Activated B cell treated with CpG ODN at 0.5 μM for 24 hours (primary cell): ENCODE measurements at regions not wholly inside any gene's neighbourhood (a gene's known extent, or its start where the extent isn't known, plus 50 kb on each side); places are given as distances from the start of the nearest gene placed in this dataset.

Experiments
- ATAC-seq: fragments of 200-7000 bp; cut with Tn5 transposase; one replicate; pipeline ENCODE4 v1.10.0; 2021; ENCODE audit warnings: low read depth, mild to moderate bottlenecking, moderate library complexity
- CTCF ChIA-PET: fragments of 350-600 bp; sonication (Branson Sonifier 250); formaldehyde crosslinking; loops from one replicate; lab custom pipeline; 2021; ENCODE audit warnings: antibody characterized with exemption; lab: Charles Lee
- POLR2A ChIA-PET: fragments of 350-600 bp; sonication (Branson Sonifier 250); formaldehyde crosslinking; loops from one replicate; lab custom pipeline; 2021; ENCODE audit warnings: antibody characterized with exemption; lab: Charles Lee
- DNase-seq: peaks from one replicate; pipeline ENCODE4 v3.0.0; 2022
- H3K27ac Mint-ChIP-seq: one replicate; pipeline ENCODE4 v1.8.0; 2020; ENCODE audit warnings: mixed read lengths
- H3K27me3 Mint-ChIP-seq: one replicate; pipeline ENCODE4 v1.8.0; 2021; ENCODE audit warnings: mixed read lengths
- H3K36me3 Mint-ChIP-seq: one replicate; pipeline ENCODE4 v1.8.0; 2021; ENCODE audit warnings: low read depth, mixed read lengths
- H3K4me1 Mint-ChIP-seq: one replicate; pipeline ENCODE4 v1.8.0; 2021; ENCODE audit warnings: mixed read lengths
- H3K4me3 Mint-ChIP-seq: one replicate; pipeline ENCODE4 v1.8.0; 2020; ENCODE audit warnings: mild to moderate bottlenecking, mixed read lengths
- H3K9me3 Mint-ChIP-seq: one replicate; pipeline ENCODE4 v1.8.0; 2020; ENCODE audit warnings: mixed read lengths
- CTCF ChIP-seq: fragments of 200-600 bp; IDR thresholded peaks from one replicate; pipeline ENCODE4 v1.8.0; 2022; ENCODE audit warnings: antibody characterized with exemption, mild to moderate bottlenecking
- intact Hi-C: fragments of 100-400 bp; cut with micrococcal nuclease; formaldehyde crosslinking; loops from one replicate; pipeline ENCODE4 v1.15.1; 2024

GRCh38 chr9:82418334-82418733 lies 429.8 kb downstream of the SPATA31D1 start:
- H3K4me3 Mint-ChIP-seq = no peak overlapping the region

GRCh38 chr9:82419696-82420486 lies 431.3 kb downstream of the SPATA31D1 start:
- no peak for ATAC-seq
- POLR2A ChIA-PET = no interaction called here

More at GRCh38 chr9:82418334-82418733, 429.8 kb downstream of the SPATA31D1 start:
- intact Hi-C loops = no loop called here
- peaks cover 4% of the 10 kb centered on the region for H3K4me1 Mint-ChIP-seq
- peaks cover 2% of the 10 kb centered on the region for H3K9me3 Mint-ChIP-seq
- DNase-seq (no peak), ATAC-seq (no peak)
- ChIA-PET POLR2A (no interaction called here), CTCF (no interaction called here)
- no peak overlapping the region for H3K27ac Mint-ChIP-seq
- H3K27me3 Mint-ChIP-seq = no peaks in the 10 kb centered on the region
- TF ChIP-seq CTCF = no peak
- no peaks in the 10 kb centered on the region for H3K36me3 Mint-ChIP-seq

GRCh38 chr9:82421498-82421897 lies 432.9 kb downstream of the SPATA31D1 start:
- H3K36me3 Mint-ChIP-seq = no peaks in the 10 kb centered on the region
- ChIA-PET POLR2A (no interaction called here), CTCF (no interaction called here)
- H3K4me1 Mint-ChIP-seq = peaks cover 4% of the 10 kb centered on the region
- TF ChIP-seq CTCF = no peak
- no peak overlapping the region for H3K4me3 Mint-ChIP-seq
- ATAC-seq (no peak), DNase-seq (no peak)
- no peak overlapping the region for H3K27ac Mint-ChIP-seq
- intact Hi-C loops = no loop called here
- peaks cover 2% of the 10 kb centered on the region for H3K9me3 Mint-ChIP-seq
- H3K27me3 Mint-ChIP-seq = no peaks in the 10 kb centered on the region

More at GRCh38 chr9:82419696-82420486, 431.3 kb downstream of the SPATA31D1 start:
- H3K36me3 Mint-ChIP-seq = no peaks in the 10 kb centered on the region
- H3K4me1 Mint-ChIP-seq = peaks cover 4% of the 10 kb centered on the region
- no peak overlapping the region for H3K27ac Mint-ChIP-seq
- CTCF ChIA-PET = no interaction called here
- H3K9me3 Mint-ChIP-seq = peaks cover 2% of the 10 kb centered on the region
- no peak overlapping the region for H3K4me3 Mint-ChIP-seq
- no peak for TF ChIP-seq CTCF
- intact Hi-C loops = no loop called here
- no peak for DNase-seq
- no peaks in the 10 kb centered on the region for H3K27me3 Mint-ChIP-seq

- Mint-ChIP-seq H3K36me3 (no peaks in the 10 kb centered on the region), H3K27me3 (no peaks in the 10 kb centered on the region), H3K9me3 (peaks cover 2% of the 10 kb centered on the region), H3K4me1 (no peaks in the 10 kb centered on the region), H3K27ac (no peak overlapping the region), H3K4me3 (no peak overlapping the region)
- ATAC-seq = no peak
- POLR2A ChIA-PET = no interaction called here
- CTCF ChIA-PET = no interaction called here
- intact Hi-C loops = no loop called here
- TF ChIP-seq CTCF = no peak
- DNase-seq = no peak
Measured at GRCh38 chr9:82423700-82424099, 435.1 kb downstream of the SPATA31D1 start.

- ChIA-PET CTCF (no interaction called here), POLR2A (no interaction called here)
- Mint-ChIP-seq H3K4me3 (no peak overlapping the region), H3K27ac (no peak overlapping the region), H3K27me3 (no peaks in the 10 kb centered on the region), H3K36me3 (no peaks in the 10 kb centered on the region), H3K4me1 (no peaks in the 10 kb centered on the region), H3K9me3 (peaks cover 2% of the 10 kb centered on the region)
- no peak for DNase-seq
- intact Hi-C loops = no loop called here
- no peak for ATAC-seq
- no peak for TF ChIP-seq CTCF
Measured at GRCh38 chr9:82424599-82425120, 436.1 kb downstream of the SPATA31D1 start.
